B cell (primary cell): ENCODE measurements at regions not wholly inside any gene's neighbourhood (a gene's known extent, or its start where the extent isn't known, plus 50 kb on each side); places are given as distances from the start of the nearest gene placed in this dataset.

Source experiments
- ATAC-seq: fragments of 200-7000 bp; cut with Tn5 transposase; one replicate; pipeline ENCODE4 v1.10.0; 2021; ENCODE audit warnings: low read depth, mild to moderate bottlenecking, moderate number of reproducible peaks, moderate library complexity
- CTCF ChIA-PET: fragments of 350-600 bp; sonication (Branson Sonifier 250); formaldehyde crosslinking; loops from one replicate; lab custom pipeline; 2021; ENCODE audit warnings: antibody characterized with exemption, inconsistent platforms; lab: Charles Lee
- POLR2A ChIA-PET: fragments of 350-600 bp; sonication (Branson Sonifier 250); formaldehyde crosslinking; loops from one replicate; lab custom pipeline; 2021; ENCODE audit warnings: antibody characterized with exemption; lab: Charles Lee
- DNase-seq: peaks from one replicate; pipeline ENCODE4 v3.0.0; 2013
- H2AFZ ChIP-seq: 2 replicates; pipeline ENCODE4 v1.6.1; 2012; ENCODE audit warnings: mild to moderate bottlenecking, low read depth, low read length; ENCODE audit not compliant: insufficient read depth, poor library complexity, severe bottlenecking
- H3K27ac ChIP-seq, 2 donors: 1 replicate in 1 of 2; 2 replicates in 1 of 2; pipeline ENCODE4 v1.5.1; 2012 to 2013; ENCODE audit warnings: low read length in 2 of 2, mild to moderate bottlenecking in 2 of 2, moderate library complexity in 1 of 2
- H3K27me3 ChIP-seq, 4 experiments: fragments of 200-600 bp in 1 of 4; sonication (generic) in 1 of 4; replicated peaks in 1 of 4; 1 replicate in 2 of 4; 2 replicates in 2 of 4; pipeline versions ENCODE4 v1.6.1 to v1.7.0; 2013 to 2016; ENCODE audit warnings: low read length in 3 of 4, mild to moderate bottlenecking in 2 of 4, mixed read lengths in 1 of 4, moderate library complexity in 1 of 4; ENCODE audit not compliant: insufficient read depth in 4 of 4, control insufficient read depth in 3 of 4; ENCODE audit errors: control extremely low read depth in 1 of 4
- H3K36me3 ChIP-seq, 2 experiments: replicated peaks in 1 of 2; 1 replicate in 1 of 2; 2 replicates in 1 of 2; pipeline versions ENCODE4 v1.6.1 to v1.7.1; 2013; ENCODE audit warnings: low read length in 1 of 2; ENCODE audit not compliant: insufficient read depth in 2 of 2, control insufficient read depth in 1 of 2; ENCODE audit errors: control extremely low read depth in 1 of 2, extremely low read depth in 1 of 2
- H3K4me1 ChIP-seq, 2 donors: fragments of 200-600 bp in 1 of 2; sonication (generic) in 1 of 2; 1 replicate in 1 of 2; 2 replicates in 1 of 2; pipeline versions ENCODE4 v1.5.1 to v1.6.1; 2013 to 2017; ENCODE audit warnings: low read length in 2 of 2; ENCODE audit not compliant: control insufficient read depth in 2 of 2, insufficient read depth in 2 of 2
- H3K4me2 ChIP-seq: replicated peaks from 2 replicates; pipeline ENCODE3; 2012; ENCODE audit warnings: mild to moderate bottlenecking, low read depth, low read length; ENCODE audit not compliant: poor library complexity, severe bottlenecking
- H3K4me3 ChIP-seq, 5 experiments: fragments of 200-600 bp in 1 of 5; sonication (generic) in 1 of 5; 1 replicate in 3 of 5; 2 replicates in 2 of 5; pipeline versions ENCODE4 v1.5.1 to v1.7.0; 2011 to 2016; ENCODE audit warnings: low read length in 4 of 5, mild to moderate bottlenecking in 4 of 5, low read depth in 2 of 5, control low read depth in 1 of 5, moderate library complexity in 1 of 5; ENCODE audit not compliant: insufficient read depth in 1 of 5; ENCODE audit errors: control extremely low read depth in 1 of 5, extremely low read depth in 1 of 5
- H3K79me2 ChIP-seq: fragments of 200-600 bp; sonication (generic); one replicate; pipeline ENCODE4 v1.6.0; 2016; ENCODE audit warnings: low read length; ENCODE audit not compliant: control insufficient read depth, insufficient read depth
- H3K9ac ChIP-seq: fragments of 200-600 bp; sonication (generic); 2 replicates; pipeline ENCODE4 v1.6.1; 2017; ENCODE audit warnings: mild to moderate bottlenecking, low read length, moderate library complexity
- H3K9me3 ChIP-seq, 3 donors: one replicate each; pipeline versions ENCODE4 v1.6.1 to v1.7.1; 2013; ENCODE audit warnings: low read length in 2 of 3; ENCODE audit not compliant: control insufficient read depth in 2 of 3, insufficient read depth in 1 of 3; ENCODE audit errors: control extremely low read depth in 1 of 3
- H4K20me1 ChIP-seq: 2 replicates; pipeline ENCODE4 v1.6.0; 2012; ENCODE audit warnings: mild to moderate bottlenecking, low read length; ENCODE audit not compliant: insufficient read depth, control insufficient read depth, poor library complexity, severe bottlenecking
- H3K27ac Mint-ChIP-seq: one replicate; pipeline ENCODE4 v1.8.0; 2021; ENCODE audit warnings: mixed read lengths
- H3K27me3 Mint-ChIP-seq: one replicate; pipeline ENCODE4 v1.8.0; 2021; ENCODE audit warnings: mixed read lengths
- H3K4me1 Mint-ChIP-seq: one replicate; pipeline ENCODE4 v1.8.0; 2021; ENCODE audit warnings: mixed read lengths
- H3K4me3 Mint-ChIP-seq: one replicate; pipeline ENCODE4 v1.8.0; 2021; ENCODE audit warnings: mixed read lengths
- H3K9me3 Mint-ChIP-seq: one replicate; pipeline ENCODE4 v1.8.0; 2022; ENCODE audit warnings: mixed read lengths; ENCODE audit not compliant: insufficient read depth
- EZH2 ChIP-seq: IDR thresholded peaks from 2 replicates; pipeline ENCODE4 v1.6.1; 2012; ENCODE audit warnings: borderline replicate concordance, low read depth, mild to moderate bottlenecking, moderate library complexity, low read length; ENCODE audit not compliant: insufficient read depth, poor library complexity, severe bottlenecking
- WGBS: methylation state at CpG from one replicate; pipeline ENCODE4 v1.1.5; 2013; ENCODE audit warnings: missing lambda C conversion rate; ENCODE audit not compliant: insufficient coverage; 5-methylcytosine and 5-hydroxymethylcytosine counted together
- intact Hi-C: fragments of 100-400 bp; cut with micrococcal nuclease; formaldehyde crosslinking; loops from one replicate; pipeline ENCODE4 v1.10.0; 2022
- TF ChIP-seq, protein P1 (sequence below): fragments of 200-600 bp; IDR thresholded peaks from one replicate; pipeline ENCODE4 v1.8.0; 2022; ENCODE audit warnings: antibody characterized with exemption, mild to moderate bottlenecking

DNA sequence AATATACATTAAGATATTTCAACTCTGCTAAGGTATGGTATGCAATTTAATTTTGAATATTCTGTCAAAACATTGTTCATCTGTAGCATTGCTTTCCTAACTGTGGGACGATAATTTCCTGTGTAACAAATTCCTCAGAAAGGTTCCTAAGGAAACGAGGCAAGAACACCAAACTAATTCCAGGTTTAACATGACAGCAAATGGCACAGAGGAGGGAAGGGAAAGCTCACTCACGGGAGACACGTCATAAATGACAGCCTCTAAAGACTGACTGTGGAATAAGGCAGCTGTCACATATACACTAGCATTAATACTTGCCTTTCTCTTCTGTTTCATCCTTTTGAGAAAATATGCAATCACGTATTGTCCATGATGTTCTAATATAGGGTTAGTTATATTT, 380.6 kb downstream of the LIG4 start:
- Mint-ChIP-seq H3K27ac (no peak overlapping the region), H3K27me3 (no peaks in the 10 kb centered on the region), H3K4me1 (no peaks in the 10 kb centered on the region), H3K4me3 (no peak overlapping the region), H3K9me3 (peaks cover 3% of the 10 kb centered on the region)
- Histone ChIP-seq H3K4me1 (no peaks in the 10 kb centered on the region), H3K4me3 (no peak overlapping the region), H3K4me2 (no peak overlapping the region), H3K27me3 (no peaks in the 10 kb centered on the region), H3K27ac (no peak overlapping the region), H3K79me2 (no peaks in the 10 kb centered on the region), H3K36me3 (no peaks in the 10 kb centered on the region), H3K9me3 (no peaks in the 10 kb centered on the region), H2AFZ (no peak overlapping the region), H3K9ac (no peak overlapping the region), H4K20me1 (no peaks in the 10 kb centered on the region)
- no peak for DNase-seq
- ATAC-seq, result no peak
- no peak for TF ChIP-seq EZH2
- TF ChIP-seq, protein P1, sequence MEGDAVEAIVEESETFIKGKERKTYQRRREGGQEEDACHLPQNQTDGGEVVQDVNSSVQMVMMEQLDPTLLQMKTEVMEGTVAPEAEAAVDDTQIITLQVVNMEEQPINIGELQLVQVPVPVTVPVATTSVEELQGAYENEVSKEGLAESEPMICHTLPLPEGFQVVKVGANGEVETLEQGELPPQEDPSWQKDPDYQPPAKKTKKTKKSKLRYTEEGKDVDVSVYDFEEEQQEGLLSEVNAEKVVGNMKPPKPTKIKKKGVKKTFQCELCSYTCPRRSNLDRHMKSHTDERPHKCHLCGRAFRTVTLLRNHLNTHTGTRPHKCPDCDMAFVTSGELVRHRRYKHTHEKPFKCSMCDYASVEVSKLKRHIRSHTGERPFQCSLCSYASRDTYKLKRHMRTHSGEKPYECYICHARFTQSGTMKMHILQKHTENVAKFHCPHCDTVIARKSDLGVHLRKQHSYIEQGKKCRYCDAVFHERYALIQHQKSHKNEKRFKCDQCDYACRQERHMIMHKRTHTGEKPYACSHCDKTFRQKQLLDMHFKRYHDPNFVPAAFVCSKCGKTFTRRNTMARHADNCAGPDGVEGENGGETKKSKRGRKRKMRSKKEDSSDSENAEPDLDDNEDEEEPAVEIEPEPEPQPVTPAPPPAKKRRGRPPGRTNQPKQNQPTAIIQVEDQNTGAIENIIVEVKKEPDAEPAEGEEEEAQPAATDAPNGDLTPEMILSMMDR, result no peak
- POLR2A ChIA-PET, result no interaction called here
- WGBS, result 100% methylated on average over 1 of the region's 5 CpGs
- intact Hi-C loops, result no loop called here
- CTCF ChIA-PET, result no interaction called here

DNA sequence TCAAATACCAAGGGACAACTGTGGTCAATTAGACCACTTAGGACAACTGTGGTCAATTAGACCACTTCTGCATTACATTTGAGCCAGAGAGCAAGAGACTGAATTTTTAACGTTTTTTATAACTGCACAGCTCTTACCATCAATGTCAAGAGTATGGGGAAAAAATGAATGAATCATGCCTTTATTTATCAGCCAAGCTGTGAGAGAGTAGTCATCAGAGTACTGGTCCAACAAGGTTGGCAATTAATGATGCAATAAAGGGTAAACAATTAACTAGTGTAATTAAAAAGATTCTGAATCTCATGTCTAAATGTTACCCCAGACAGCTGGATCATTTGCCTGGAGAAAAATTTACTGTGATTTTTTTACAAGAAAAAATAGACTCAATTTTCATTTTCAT, 381.1 kb downstream of the LIG4 start:
- no peak overlapping the region for H3K27ac ChIP-seq
- no peak overlapping the region for H3K9ac ChIP-seq
- Mint-ChIP-seq H3K27ac (no peak overlapping the region), H3K4me3 (no peak overlapping the region), H3K4me1 (no peaks in the 10 kb centered on the region), H3K9me3 (peaks cover 3% of the 10 kb centered on the region), H3K27me3 (no peaks in the 10 kb centered on the region)
- no peak overlapping the region for H3K4me2 ChIP-seq
- H4K20me1 ChIP-seq, result no peaks in the 10 kb centered on the region
- no peaks in the 10 kb centered on the region for H3K27me3 ChIP-seq
- H3K4me3 ChIP-seq, result no peak overlapping the region
- TF ChIP-seq, protein P1, result no peak
- no peak for TF ChIP-seq EZH2
- H3K9me3 ChIP-seq, result no peaks in the 10 kb centered on the region
- CTCF ChIA-PET, result no interaction called here
- no peak overlapping the region for H2AFZ ChIP-seq
- POLR2A ChIA-PET, result no interaction called here
- no CpG with 5 or more reads among the region's 1 CpG for WGBS
- H3K36me3 ChIP-seq, result no peaks in the 10 kb centered on the region
- intact Hi-C loops, result no loop called here
- no peak for DNase-seq
- ATAC-seq, result no peak
- no peaks in the 10 kb centered on the region for H3K79me2 ChIP-seq
- no peaks in the 10 kb centered on the region for H3K4me1 ChIP-seq
